Kidney tubule cell (primary cell): ENCODE measurements at regions not wholly inside any gene's neighbourhood (a gene's known extent, or its start where the extent isn't known, plus 50 kb on each side); places are given as distances from the start of the nearest gene placed in this dataset.
A peak's percentile ranks its signal among the peaks of the same experiment; 100 is the strongest.
"Not testable (repeated sequence)": the region's sequence is repeated elsewhere in the genome, so short reads cannot be mapped to it uniquely, and the experiment has no call there.

ENCODE experiments used
- DNase-seq: peaks from one replicate; pipeline ENCODE4 v3.0.0-alpha.2; 2018; ENCODE audit warnings: low spot score

DNA sequence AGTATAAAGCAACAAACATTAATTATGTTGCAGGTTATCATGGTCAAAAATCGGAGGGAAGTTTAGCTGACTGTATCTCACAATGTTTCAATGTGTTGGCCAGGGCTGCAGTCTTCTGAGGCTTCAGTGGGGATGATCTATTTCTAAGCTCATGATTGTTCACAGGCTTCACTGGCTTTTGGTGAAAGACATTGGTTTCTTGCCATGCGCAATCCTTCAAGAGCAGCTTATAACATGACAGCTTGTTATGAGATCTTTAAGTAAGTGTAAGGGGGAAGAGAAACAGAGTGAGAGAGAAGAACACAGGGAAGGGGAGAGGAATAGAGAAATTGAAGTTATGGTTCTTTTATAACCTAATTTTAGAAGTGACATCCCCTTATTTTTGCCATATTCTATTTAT is 385.9 kb upstream of the CHD1 start:
- no peak for DNase-seq

GRCh38 chr5:99308131-99308530 is 379.3 kb upstream of the CHD1 start:
- DNase-seq: no peak

GRCh38 chr5:99305045-99305580 is 376.3 kb upstream of the CHD1 start:
- no peak for DNase-seq

DNA sequence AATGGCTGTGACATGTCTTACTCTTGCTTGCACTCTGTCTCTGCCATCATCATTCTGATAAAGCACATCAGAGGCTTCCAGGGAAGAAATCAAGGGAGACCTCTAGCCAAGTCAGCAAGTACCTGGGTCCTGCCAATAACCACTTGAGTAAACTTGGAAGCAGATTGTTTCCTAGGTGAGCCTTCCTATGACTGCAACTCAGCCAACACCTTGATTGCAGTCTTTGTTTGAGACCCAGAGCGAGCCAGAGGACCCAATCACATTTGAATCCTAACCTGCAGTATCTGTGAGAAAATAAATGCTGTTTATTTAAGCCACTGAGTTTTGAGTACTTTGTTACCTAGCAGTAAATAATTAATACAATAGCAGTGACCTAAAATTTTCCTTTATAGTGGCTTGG is 356.8 kb upstream of the CHD1 start:
- no peak for DNase-seq

GRCh38 chr5:99275128-99275527 is 346.3 kb upstream of the CHD1 start:
- DNase-seq: no peak

DNA sequence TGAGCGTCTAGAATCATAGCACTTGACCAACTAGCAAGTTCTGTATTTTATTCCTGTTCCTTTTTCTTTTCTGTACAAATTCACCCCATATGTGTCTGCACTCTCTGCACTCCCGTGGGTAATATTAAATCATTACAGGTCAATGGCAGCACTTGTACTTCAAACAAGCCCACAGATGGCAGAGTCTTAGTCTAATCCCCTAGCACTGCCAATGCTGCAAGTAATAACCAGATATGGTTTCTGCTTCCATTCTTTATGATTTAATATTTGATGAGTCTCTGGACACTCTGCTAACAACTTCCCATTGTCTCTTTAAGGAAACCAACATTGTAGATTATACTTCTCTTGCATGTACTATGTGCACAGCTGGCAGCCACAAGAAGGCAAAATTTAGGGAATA is 343.8 kb upstream of the CHD1 start:
- no peak for DNase-seq

GRCh38 chr5:99258819-99259218 is 330.0 kb upstream of the CHD1 start:
- DNase-seq: no peak

DNA sequence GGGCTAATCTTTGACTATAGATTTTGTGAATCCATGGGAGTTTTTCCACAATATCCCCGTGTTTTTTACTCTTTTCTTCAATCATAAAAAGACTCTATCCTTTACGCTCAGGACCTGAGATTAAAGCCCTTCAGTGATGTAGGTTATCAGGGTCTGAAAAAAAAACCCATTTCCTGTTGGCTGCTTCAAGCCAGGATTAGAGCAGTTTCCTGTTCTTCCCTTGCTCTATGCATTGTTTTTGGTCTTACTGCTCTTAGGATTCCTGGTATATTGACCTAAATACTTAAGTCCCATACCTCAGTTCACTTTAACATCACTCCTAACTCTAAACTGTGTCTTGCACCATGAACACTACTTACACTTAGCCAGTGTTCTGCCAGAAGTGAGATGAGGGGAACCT is 319.3 kb upstream of the CHD1 start:
- no peak for DNase-seq

DNA sequence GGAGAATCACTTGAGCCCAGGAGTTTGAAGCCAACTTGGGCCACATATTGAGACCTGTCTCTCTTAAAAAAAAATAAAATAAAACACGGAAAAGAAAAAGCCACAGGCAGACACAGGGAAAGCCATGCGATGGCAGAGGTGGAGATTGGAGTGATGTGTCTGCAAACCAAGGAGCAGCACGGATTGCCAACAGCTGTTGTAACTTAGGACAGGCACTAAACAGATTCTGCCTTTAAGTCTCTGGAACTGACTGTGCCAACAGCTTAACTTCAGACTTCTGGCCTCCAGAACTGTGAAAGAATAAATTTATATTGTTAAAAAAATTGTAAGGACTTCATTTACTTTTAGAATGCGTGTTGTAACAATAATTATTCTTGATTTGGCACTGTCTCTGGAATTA is 318.5 kb upstream of the CHD1 start:
- no peak for DNase-seq

GRCh38 chr5:99243111-99243510 is 314.3 kb upstream of the CHD1 start:
- DNase-seq: no peak

GRCh38 chr5:99239826-99240360 is 311.1 kb upstream of the CHD1 start:
- DNase-seq: no peak

DNA sequence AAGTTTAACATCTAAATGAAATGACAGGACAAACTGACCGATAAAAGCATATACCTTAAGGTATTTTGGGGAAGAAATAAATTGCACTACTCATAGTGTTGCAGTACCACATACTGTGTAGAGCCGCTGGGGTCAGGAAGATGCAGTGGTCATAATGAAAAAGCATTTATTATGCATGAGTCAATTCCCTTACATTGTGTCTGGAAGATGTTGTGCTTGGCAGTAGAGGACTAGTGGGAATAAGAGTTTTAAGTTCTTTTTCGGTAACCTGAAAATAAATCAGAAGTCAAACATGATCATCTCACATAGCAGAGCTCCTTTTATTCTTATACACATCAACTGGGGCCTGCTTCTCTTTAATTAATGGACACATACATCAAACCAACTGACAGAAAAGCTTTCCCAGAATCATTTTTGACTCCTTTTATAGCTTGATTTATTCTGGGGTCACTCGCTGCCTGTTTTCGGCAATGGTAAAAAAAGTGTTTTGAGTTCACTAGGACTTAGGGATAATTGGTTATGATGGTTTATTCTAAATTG is 262.5 kb upstream of the CHD1 start:
- no peak for DNase-seq

- DNase-seq: no peak
Observed at GRCh38 chr5:99187611-99188010, 258.8 kb upstream of the CHD1 start.

GRCh38 chr5:99179206-99179605 is 250.4 kb upstream of the CHD1 start:
- DNase-seq: no peak

- DNase-seq: no peak
Observed at GRCh38 chr5:99177796-99178195, 249.0 kb upstream of the CHD1 start.

DNA sequence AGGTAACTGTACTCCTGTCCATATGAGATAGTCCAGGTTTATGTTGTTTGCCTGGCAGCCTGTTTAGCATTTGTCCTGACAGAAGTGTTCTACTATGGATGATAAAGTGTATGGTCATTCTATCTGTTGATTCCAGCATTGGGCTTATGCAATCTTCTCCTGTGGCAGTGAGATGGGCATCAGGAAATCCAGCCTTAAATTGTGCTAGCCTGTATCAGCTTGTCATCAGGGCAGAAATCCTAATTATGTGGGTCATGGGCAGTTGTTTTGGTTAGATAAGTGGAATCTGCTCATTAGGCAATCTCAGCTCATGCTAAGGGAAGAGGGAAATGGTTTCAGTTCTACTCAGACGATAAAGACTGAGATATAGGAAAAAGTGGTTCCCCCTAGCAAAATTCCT is 247.4 kb upstream of the CHD1 start:
- DNase-seq: no peak

DNA sequence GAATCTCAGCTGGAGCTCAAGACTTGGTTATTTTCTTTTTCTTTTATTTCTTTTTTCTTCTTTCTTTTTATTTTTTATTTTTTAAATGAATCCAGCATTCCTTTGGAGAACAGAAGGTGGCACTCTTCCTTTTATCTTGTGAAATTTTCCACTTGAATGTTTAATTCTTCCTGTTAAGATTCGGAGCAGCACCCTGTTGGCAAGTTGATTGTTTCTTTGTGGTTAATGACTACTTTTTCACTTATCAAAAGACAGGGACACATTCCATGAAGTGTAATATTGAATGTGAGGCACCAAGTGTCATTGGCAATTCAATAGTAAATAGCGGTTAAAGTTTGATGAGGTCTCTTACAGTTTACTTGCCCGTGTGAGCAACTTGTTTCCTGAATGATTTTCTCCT is 240.5 kb upstream of the CHD1 start:
- peak; percentile 41 for DNase-seq

GRCh38 chr5:99161538-99161937 is 232.7 kb upstream of the CHD1 start:
- DNase-seq: not testable (repeated sequence)

DNA sequence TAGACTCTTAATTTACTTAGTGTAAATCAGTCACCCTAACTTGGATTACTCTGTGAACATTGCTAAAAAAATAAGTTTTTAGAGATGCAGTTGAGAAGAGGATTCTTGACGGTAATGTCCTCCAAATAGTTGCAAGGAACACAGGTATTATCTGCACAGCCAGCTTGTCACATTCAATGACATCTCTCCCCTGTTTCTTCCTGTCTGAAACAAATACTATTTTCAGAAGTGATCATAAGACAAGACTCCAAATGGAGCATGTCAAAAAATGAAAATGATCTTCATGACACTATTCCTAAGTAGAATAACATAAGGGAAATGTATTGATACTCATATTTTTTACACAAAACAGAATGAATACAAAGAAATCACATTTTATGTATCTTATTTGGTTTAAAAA is 227.9 kb upstream of the CHD1 start:
- DNase-seq: no peak

- not testable (repeated sequence) for DNase-seq
Observed at GRCh38 chr5:99143283-99143795, 214.5 kb upstream of the CHD1 start.

DNA sequence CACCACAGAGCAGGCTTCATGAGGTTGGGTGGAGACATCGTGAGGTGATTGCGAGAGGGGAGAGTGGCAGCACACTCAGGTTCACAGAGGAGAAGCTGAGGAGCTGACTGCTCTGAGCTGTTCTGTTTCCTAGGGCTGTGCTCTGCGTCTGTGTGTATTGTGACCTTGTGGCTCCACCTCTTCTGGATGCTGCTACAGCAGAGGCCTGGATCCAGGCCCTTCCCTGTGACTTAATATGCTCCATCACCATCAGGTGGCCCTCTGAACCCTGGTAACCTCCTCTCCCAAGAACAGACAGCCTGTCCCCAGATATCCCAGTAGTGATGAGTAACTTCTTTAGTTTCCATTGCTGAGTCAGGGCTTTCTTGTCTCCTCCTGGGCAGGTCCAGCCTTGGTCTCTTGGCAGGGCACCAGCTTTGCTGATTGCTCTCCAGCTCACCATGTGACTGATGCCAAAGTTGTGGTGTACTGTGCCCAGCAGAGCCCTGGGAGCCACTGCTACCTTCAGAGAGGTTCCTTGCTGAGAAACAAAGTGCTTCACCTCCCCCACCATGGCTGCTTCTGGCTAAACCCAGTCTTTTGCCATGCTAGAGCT is 212.8 kb upstream of the CHD1 start:
- DNase-seq: peak; percentile 52

GRCh38 chr5:99138911-99139310 is 210.1 kb upstream of the CHD1 start:
- no peak for DNase-seq

GRCh38 chr5:99133921-99134320 is 205.1 kb upstream of the CHD1 start:
- DNase-seq: no peak
